Loucy (cell line): ENCODE measurements at regions not wholly inside any gene's neighbourhood (a gene's known extent, or its start where the extent isn't known, plus 50 kb on each side); places are given as distances from the start of the nearest gene placed in this dataset.

Experiments
- EZH2phosphoT487 ChIP-seq: fragments of 200-600 bp; IDR thresholded peaks from 2 replicates; pipeline ENCODE4 v1.6.1; 2018; ENCODE audit warnings: antibody characterized with exemption, mild to moderate bottlenecking, moderate library complexity, borderline replicate concordance
- TF ChIP-seq, protein P1 (sequence below): fragments of 200-600 bp; sonication (generic); conservative IDR thresholded peaks from 2 replicates; pipeline ENCODE4 v1.5.1; 2014; ENCODE audit warnings: mild to moderate bottlenecking, antibody characterized with exemption, low read length

- TF ChIP-seq, protein P1, sequence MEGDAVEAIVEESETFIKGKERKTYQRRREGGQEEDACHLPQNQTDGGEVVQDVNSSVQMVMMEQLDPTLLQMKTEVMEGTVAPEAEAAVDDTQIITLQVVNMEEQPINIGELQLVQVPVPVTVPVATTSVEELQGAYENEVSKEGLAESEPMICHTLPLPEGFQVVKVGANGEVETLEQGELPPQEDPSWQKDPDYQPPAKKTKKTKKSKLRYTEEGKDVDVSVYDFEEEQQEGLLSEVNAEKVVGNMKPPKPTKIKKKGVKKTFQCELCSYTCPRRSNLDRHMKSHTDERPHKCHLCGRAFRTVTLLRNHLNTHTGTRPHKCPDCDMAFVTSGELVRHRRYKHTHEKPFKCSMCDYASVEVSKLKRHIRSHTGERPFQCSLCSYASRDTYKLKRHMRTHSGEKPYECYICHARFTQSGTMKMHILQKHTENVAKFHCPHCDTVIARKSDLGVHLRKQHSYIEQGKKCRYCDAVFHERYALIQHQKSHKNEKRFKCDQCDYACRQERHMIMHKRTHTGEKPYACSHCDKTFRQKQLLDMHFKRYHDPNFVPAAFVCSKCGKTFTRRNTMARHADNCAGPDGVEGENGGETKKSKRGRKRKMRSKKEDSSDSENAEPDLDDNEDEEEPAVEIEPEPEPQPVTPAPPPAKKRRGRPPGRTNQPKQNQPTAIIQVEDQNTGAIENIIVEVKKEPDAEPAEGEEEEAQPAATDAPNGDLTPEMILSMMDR, result no peak
- no peak for TF ChIP-seq EZH2phosphoT487
Measured at GRCh38 chr15:47265686-47266085, 451.6 kb upstream of the SEMA6D start.
